Kidney epithelial cell (primary cell): ENCODE measurements at regions not wholly inside any gene's neighbourhood (a gene's known extent, or its start where the extent isn't known, plus 50 kb on each side); places are given as distances from the start of the nearest gene placed in this dataset.

Experiments used
- DNase-seq: peaks from one replicate; pipeline ENCODE4 v3.0.0-alpha.2; 2010; ENCODE audit warnings: low read depth
- H3K27me3 ChIP-seq: 2 replicates; pipeline ENCODE4 v1.6.0; 2011; ENCODE audit warnings: low read length; ENCODE audit not compliant: control insufficient read depth, insufficient read depth
- H3K36me3 ChIP-seq: 2 replicates; pipeline ENCODE4 v1.5.1; 2011; ENCODE audit warnings: low read length; ENCODE audit not compliant: control insufficient read depth, insufficient read depth
- H3K4me3 ChIP-seq: 2 replicates; pipeline ENCODE4 v1.5.1; 2011; ENCODE audit warnings: low read depth, mild to moderate bottlenecking, control low read depth, low read length
- CTCF ChIP-seq: IDR thresholded peaks from 2 replicates; pipeline ENCODE4 v1.5.1; 2011; ENCODE audit warnings: mild to moderate bottlenecking, moderate library complexity, low read length, control low read depth, inconsistent platforms; ENCODE audit not compliant: insufficient read depth, poor library complexity, severe bottlenecking

- TF ChIP-seq CTCF: no peak
- DNase-seq: no peak
- Histone ChIP-seq H3K4me3 (no peak overlapping the region), H3K27me3 (no peaks in the 10 kb centered on the region), H3K36me3 (no peaks in the 10 kb centered on the region)
Observed at GRCh38 chr10:59075576-59075975, 100.9 kb upstream of the PHYHIPL start.

GRCh38 chr10:59077855-59078254 lies 98.6 kb upstream of the PHYHIPL start:
- DNase-seq: no peak
- TF ChIP-seq CTCF: no peak
- no peaks in the 10 kb centered on the region for H3K36me3 ChIP-seq
- no peaks in the 10 kb centered on the region for H3K27me3 ChIP-seq
- H3K4me3 ChIP-seq: no peak overlapping the region

GRCh38 chr10:59078978-59079377 lies 97.5 kb upstream of the PHYHIPL start:
- no peaks in the 10 kb centered on the region for H3K36me3 ChIP-seq
- TF ChIP-seq CTCF: no peak

GRCh38 chr10:59079386-59080226 lies 96.8 kb upstream of the PHYHIPL start:
- TF ChIP-seq CTCF: no peak
- no peaks in the 10 kb centered on the region for H3K27me3 ChIP-seq
- H3K4me3 ChIP-seq: no peak overlapping the region
- no peaks in the 10 kb centered on the region for H3K36me3 ChIP-seq
- peak; percentile 28 for DNase-seq

More at GRCh38 chr10:59078978-59079377, 97.5 kb upstream of the PHYHIPL start:
- DNase-seq: no peak
- no peaks in the 10 kb centered on the region for H3K27me3 ChIP-seq
- H3K4me3 ChIP-seq: no peak overlapping the region

GRCh38 chr10:59082249-59082648 lies 94.2 kb upstream of the PHYHIPL start:
- DNase-seq: no peak
- no peak overlapping the region for H3K4me3 ChIP-seq
- no peak for TF ChIP-seq CTCF
- H3K36me3 ChIP-seq: no peaks in the 10 kb centered on the region
- H3K27me3 ChIP-seq: no peaks in the 10 kb centered on the region

- no peak overlapping the region for H3K4me3 ChIP-seq
- H3K36me3 ChIP-seq: no peaks in the 10 kb centered on the region
- no peak for DNase-seq
- H3K27me3 ChIP-seq: no peaks in the 10 kb centered on the region
- TF ChIP-seq CTCF: no peak
Observed at GRCh38 chr10:59085054-59085453, 91.4 kb upstream of the PHYHIPL start.
